ENCODE measurements at regions not wholly inside any gene's neighbourhood (a gene's known extent, or its start where the extent isn't known, plus 50 kb on each side); places are given as distances from the start of the nearest gene placed in this dataset.

GRCh38 chr2:183341057-183341456, 216.8 kb downstream of the NUP35 start:
- Histone ChIP-seq H3K9me3 (no peaks in the 10 kb centered on the region), H3K4me3 (no peak overlapping the region), H3K4me1 (replicated peaks) (no peaks in the 10 kb centered on the region), H3K27ac (no peak overlapping the region), H3K36me3 (no peaks in the 10 kb centered on the region), H3K27me3 (replicated peaks; ENCODE audit: insufficient read depth) (no peaks in the 10 kb centered on the region)
- intact Hi-C loops (cut with DNase I), result no loop called here
- 79% methylated on average over 1 of the region's 1 CpG for WGBS
- no peak for DNase-seq (ENCODE audit: low spot score)
- TF ChIP-seq CTCF (IDR thresholded peaks at IDR 0.05) (no peak), POLR2AphosphoS5 (IDR thresholded peaks at IDR 0.05) (no peak), POLR2A (IDR thresholded peaks at IDR 0.05) (no peak)

- intact Hi-C loops (cut with DNase I), result no loop called here
- TF ChIP-seq POLR2A (IDR thresholded peaks at IDR 0.05) (no peak), POLR2AphosphoS5 (IDR thresholded peaks at IDR 0.05) (no peak), CTCF (IDR thresholded peaks at IDR 0.05) (no peak)
Observed at GRCh38 chr2:183347969-183348368, 223.7 kb downstream of the NUP35 start.

GRCh38 chr2:183348492-183348891, 224.2 kb downstream of the NUP35 start:
- Histone ChIP-seq H3K27me3 (replicated peaks; ENCODE audit: insufficient read depth) (no peaks in the 10 kb centered on the region), H3K4me1 (replicated peaks) (no peaks in the 10 kb centered on the region), H3K27ac (no peak overlapping the region), H3K9me3 (no peaks in the 10 kb centered on the region), H3K4me3 (no peak overlapping the region), H3K36me3 (no peaks in the 10 kb centered on the region)
- intact Hi-C loops (cut with DNase I), result no loop called here
- DNase-seq (ENCODE audit: low spot score), result no peak
- WGBS, result 94% methylated on average over 2 of the region's 2 CpGs
- TF ChIP-seq POLR2AphosphoS5 (IDR thresholded peaks at IDR 0.05) (no peak), POLR2A (IDR thresholded peaks at IDR 0.05) (no peak), CTCF (IDR thresholded peaks at IDR 0.05) (no peak)

More at GRCh38 chr2:183347969-183348368, 223.7 kb downstream of the NUP35 start:
- 72% methylated on average over 3 of the region's 3 CpGs for WGBS
- Histone ChIP-seq H3K27me3 (replicated peaks; ENCODE audit: insufficient read depth) (no peaks in the 10 kb centered on the region), H3K4me3 (no peak overlapping the region), H3K9me3 (no peaks in the 10 kb centered on the region), H3K27ac (no peak overlapping the region), H3K4me1 (replicated peaks) (no peaks in the 10 kb centered on the region), H3K36me3 (no peaks in the 10 kb centered on the region)
- no peak for DNase-seq (ENCODE audit: low spot score)

DNA sequence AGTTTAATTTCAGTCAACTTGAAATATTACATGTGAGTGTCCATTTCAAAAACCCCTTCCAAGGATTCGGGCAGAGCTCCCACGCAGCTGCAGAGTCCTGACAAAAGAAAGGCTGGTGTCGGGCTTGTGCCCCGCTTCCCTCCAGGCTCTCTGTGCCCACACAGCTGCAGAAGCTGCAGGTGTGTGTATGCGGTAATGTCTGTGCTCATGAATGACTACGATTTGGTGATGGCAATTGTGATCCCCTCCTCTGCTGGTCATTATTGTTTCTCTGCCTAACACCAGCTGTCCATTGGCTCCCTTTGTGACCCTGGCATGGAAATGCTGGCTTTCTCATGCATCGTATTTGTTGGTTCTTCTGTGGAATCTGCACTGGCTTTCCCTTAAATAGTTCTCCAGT, 224.8 kb downstream of the NUP35 start:
- no peaks in the 10 kb centered on the region for H3K36me3 ChIP-seq
- no peak overlapping the region for H3K4me3 ChIP-seq
- no peaks in the 10 kb centered on the region for H3K9me3 ChIP-seq
- no peak for DNase-seq (ENCODE audit: low spot score)
- no peak overlapping the region for H3K27ac ChIP-seq
- 85% methylated on average over 7 of the region's 7 CpGs for WGBS
- H3K27me3 ChIP-seq (replicated peaks; ENCODE audit: insufficient read depth), result no peaks in the 10 kb centered on the region
- TF ChIP-seq POLR2A (IDR thresholded peaks at IDR 0.05) (no peak), CTCF (IDR thresholded peaks at IDR 0.05) (no peak), POLR2AphosphoS5 (IDR thresholded peaks at IDR 0.05) (no peak)
- intact Hi-C loops (cut with DNase I), result no loop called here
- H3K4me1 ChIP-seq (replicated peaks), result no peaks in the 10 kb centered on the region

DNA sequence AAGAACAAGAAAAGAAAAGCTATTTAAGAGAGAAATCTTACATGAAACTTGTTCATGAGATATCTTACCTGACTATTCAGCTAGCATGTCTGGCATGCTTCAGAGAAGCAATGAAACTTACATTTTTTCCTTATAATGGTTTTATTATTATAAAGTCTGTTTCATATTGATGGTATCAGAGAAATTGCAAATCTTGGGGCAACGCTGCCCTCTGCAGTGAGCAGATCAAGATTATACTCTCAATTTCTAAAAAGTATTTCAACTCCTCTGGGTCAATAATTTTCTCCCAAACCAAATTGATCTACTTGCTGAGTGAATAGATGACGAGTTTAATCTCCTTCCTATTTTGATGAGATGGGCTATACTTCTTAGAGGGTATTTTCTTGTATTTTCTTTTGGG, 235.6 kb downstream of the NUP35 start:
- Histone ChIP-seq H3K4me3 (no peak overlapping the region), H3K4me1 (replicated peaks) (no peaks in the 10 kb centered on the region), H3K9me3 (no peaks in the 10 kb centered on the region), H3K36me3 (no peaks in the 10 kb centered on the region), H3K27ac (no peak overlapping the region), H3K27me3 (replicated peaks; ENCODE audit: insufficient read depth) (no peaks in the 10 kb centered on the region)
- intact Hi-C loops (cut with DNase I), result no loop called here
- 93% methylated on average over 2 of the region's 2 CpGs for WGBS
- DNase-seq (ENCODE audit: low spot score), result no peak
- TF ChIP-seq POLR2A (IDR thresholded peaks at IDR 0.05), result no peak
- no peak for TF ChIP-seq POLR2AphosphoS5 (IDR thresholded peaks at IDR 0.05)
- TF ChIP-seq CTCF (IDR thresholded peaks at IDR 0.05), result no peak
